ENCODE measurements at regions not wholly inside any gene's neighbourhood (a gene's known extent, or its start where the extent isn't known, plus 50 kb on each side); places are given as distances from the start of the nearest gene placed in this dataset.
"Not testable (repeated sequence)": the region's sequence is repeated elsewhere in the genome, so short reads cannot be mapped to it uniquely, and the experiment has no call there.

DNA sequence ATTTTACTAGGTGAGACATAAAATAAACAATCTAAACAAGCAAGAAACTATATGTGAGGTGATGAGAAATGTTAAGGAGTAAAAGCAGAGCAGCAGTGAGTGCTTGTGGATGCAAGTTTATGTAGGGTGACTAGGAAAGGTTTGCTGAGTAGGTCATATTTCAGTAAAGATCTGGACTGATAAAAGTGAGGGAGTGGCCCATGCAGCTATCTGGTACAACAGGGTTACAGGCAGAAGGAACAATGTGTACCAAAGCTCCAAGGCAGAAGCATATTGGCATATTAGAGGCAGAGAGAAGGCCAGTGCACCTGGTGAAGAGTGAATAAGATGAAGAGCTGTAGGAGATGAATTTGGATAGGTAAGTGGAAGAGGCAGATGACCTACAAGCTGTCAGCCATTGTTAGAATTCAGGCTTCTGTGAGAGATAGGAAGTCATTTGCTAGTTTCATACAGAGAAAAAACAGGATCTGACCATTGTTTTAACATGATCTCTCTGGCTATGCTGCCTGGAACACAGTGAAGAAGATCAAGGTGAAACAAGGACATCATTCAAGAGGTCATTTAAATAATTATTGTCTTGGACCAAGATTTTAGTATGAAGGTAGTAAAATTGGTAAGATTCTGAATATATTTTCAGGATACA lies 274.6 kb downstream of the ANKRD50 start:
- no peak overlapping the region for H3K27ac Mint-ChIP-seq
- H3K27me3 Mint-ChIP-seq, result no peaks in the 10 kb centered on the region
- peaks cover 0 to 6% of the 10 kb centered on the region in 2 donors for H3K9me3 Mint-ChIP-seq
- H3K4me1 Mint-ChIP-seq, result peaks cover 2 to 4% of the 10 kb centered on the region in 2 donors
- H3K36me3 Mint-ChIP-seq, result no peaks in the 10 kb centered on the region
- no peak overlapping the region for H3K4me3 Mint-ChIP-seq
- ATAC-seq (replicated peaks) (no peak), DNase-seq (no peak)

DNA sequence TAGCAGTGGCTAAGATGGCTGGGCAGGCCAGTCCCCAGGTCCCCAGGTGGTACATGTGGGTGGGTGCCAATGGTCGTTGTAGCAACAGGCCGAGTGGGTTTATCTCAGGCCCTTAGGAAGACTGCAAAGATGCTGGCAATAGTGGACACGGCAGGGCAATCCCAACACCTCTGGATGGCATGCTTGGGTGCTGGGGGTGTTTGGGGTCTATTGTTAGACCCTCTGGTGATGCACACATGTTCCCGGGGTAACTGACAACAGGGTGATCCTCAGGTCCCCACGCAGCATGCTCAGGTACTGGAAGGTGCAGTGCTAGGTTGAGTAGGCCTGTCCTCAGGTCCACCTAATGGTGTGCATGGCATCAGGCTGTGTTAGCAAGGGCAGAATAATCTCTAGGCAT lies 267.5 kb downstream of the ANKRD50 start:
- H3K27me3 Mint-ChIP-seq, result no peaks in the 10 kb centered on the region
- peaks cover 20 to 29% of the 10 kb centered on the region in 2 donors for H3K9me3 Mint-ChIP-seq
- ATAC-seq (replicated peaks), result no peak
- H3K36me3 Mint-ChIP-seq, result no peaks in the 10 kb centered on the region
- H3K4me3 Mint-ChIP-seq, result no peak overlapping the region
- no peaks in the 10 kb centered on the region for H3K4me1 Mint-ChIP-seq
- DNase-seq, result no peak
- no peak overlapping the region for H3K27ac Mint-ChIP-seq

DNA sequence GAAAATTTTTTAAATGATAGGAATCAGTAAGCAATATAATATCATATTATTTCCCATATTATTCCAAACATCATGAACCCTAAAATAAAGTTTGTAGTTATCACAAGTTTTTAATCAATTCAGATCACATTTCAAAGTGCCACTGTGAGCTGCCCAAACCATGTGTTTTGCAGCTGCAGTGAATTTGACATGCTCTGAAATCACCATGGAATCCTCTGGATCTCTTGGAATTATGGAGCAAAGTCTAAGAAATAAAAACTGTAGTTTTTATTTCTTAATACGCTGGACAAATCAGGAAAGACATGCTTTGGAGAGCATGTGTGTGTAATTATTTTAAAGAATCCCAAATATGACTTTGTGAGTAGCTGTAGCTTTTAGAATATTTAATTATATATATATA lies 262.7 kb downstream of the ANKRD50 start:
- H3K36me3 Mint-ChIP-seq, result no peaks in the 10 kb centered on the region
- DNase-seq, result no peak
- H3K4me3 Mint-ChIP-seq, result no peak overlapping the region
- H3K27me3 Mint-ChIP-seq, result no peaks in the 10 kb centered on the region
- ATAC-seq (replicated peaks), result no peak
- no peak overlapping the region for H3K27ac Mint-ChIP-seq
- H3K4me1 Mint-ChIP-seq, result no peaks in the 10 kb centered on the region
- peaks cover 9 to 15% of the 10 kb centered on the region in 2 donors for H3K9me3 Mint-ChIP-seq

DNA sequence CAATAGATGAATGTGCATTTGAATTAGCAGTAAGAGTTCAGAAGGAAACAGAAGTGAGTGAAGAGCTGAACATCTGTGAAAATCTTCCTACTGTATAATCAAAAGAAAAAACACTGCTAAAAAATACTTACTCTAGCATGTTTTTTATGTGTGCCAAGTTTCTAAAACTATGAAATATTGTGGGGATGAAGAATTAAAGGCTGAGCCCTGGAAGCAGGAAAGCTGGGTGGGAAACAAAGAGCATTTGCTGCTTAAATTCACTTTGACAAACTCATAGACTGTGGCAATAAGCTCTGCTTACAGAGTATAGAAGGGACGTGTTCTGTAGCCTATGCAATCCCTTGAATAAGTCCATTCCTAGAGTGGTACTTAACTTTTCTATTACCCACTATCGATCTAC lies 261.7 kb downstream of the ANKRD50 start:
- ATAC-seq (replicated peaks), result no peak
- Mint-ChIP-seq H3K36me3 (no peaks in the 10 kb centered on the region), H3K4me3 (no peak overlapping the region), H3K4me1 (no peaks in the 10 kb centered on the region), H3K27me3 (no peaks in the 10 kb centered on the region), H3K9me3 (peaks cover 9 to 14% of the 10 kb centered on the region in 2 donors), H3K27ac (no peak overlapping the region)
- DNase-seq, result no peak

GRCh38 chr4:124454772-124455270 lies 257.7 kb downstream of the ANKRD50 start:
- no peaks in the 10 kb centered on the region for H3K36me3 Mint-ChIP-seq
- no peak overlapping the region for H3K27ac Mint-ChIP-seq
- ATAC-seq (replicated peaks) (no peak), DNase-seq (no peak)
- no peak overlapping the region for H3K4me3 Mint-ChIP-seq
- no peaks in the 10 kb centered on the region for H3K9me3 Mint-ChIP-seq
- no peaks in the 10 kb centered on the region for H3K4me1 Mint-ChIP-seq
- H3K27me3 Mint-ChIP-seq, result no peaks in the 10 kb centered on the region

DNA sequence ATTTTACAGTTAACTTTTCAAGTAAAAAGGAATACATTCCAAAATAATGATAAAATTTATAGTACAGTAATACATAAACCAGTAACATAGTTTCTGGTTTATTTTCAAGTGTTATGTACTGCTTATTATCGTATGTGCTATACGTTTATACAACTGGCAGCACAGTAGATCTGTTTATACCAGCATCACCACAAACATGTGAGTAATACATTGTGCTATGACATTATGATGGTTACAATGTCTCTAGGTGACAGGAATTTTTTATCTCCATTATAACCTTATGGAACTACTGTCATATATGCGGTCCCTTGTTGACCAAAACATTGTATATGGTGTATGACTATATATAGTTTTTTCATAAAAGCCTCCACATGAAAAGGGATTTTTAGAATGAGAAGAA lies 256.9 kb downstream of the ANKRD50 start:
- DNase-seq (no peak), ATAC-seq (replicated peaks) (no peak)
- Mint-ChIP-seq H3K9me3 (peaks cover 1 to 2% of the 10 kb centered on the region in 2 donors), H3K36me3 (no peaks in the 10 kb centered on the region), H3K27ac (no peak overlapping the region), H3K4me1 (no peaks in the 10 kb centered on the region), H3K4me3 (no peak overlapping the region), H3K27me3 (no peaks in the 10 kb centered on the region)

- DNase-seq (no peak), ATAC-seq (replicated peaks) (no peak)
- no peak overlapping the region for H3K27ac Mint-ChIP-seq
- no peaks in the 10 kb centered on the region for H3K4me1 Mint-ChIP-seq
- no peak overlapping the region for H3K4me3 Mint-ChIP-seq
- no peaks in the 10 kb centered on the region for H3K36me3 Mint-ChIP-seq
- H3K9me3 Mint-ChIP-seq, result peaks cover 17 to 23% of the 10 kb centered on the region in 2 donors
- H3K27me3 Mint-ChIP-seq, result no peaks in the 10 kb centered on the region
These were observed 253.2 kb downstream of the ANKRD50 start for GRCh38 chr4:124459196-124459940.

- Mint-ChIP-seq H3K27me3 (no peaks in the 10 kb centered on the region), H3K9me3 (peaks cover 17 to 23% of the 10 kb centered on the region in 2 donors), H3K4me1 (no peaks in the 10 kb centered on the region), H3K4me3 (no peak overlapping the region), H3K27ac (no peak overlapping the region), H3K36me3 (no peaks in the 10 kb centered on the region)
- DNase-seq (no peak), ATAC-seq (replicated peaks) (no peak)
These were observed 252.6 kb downstream of the ANKRD50 start for GRCh38 chr4:124459941-124460310.

DNA sequence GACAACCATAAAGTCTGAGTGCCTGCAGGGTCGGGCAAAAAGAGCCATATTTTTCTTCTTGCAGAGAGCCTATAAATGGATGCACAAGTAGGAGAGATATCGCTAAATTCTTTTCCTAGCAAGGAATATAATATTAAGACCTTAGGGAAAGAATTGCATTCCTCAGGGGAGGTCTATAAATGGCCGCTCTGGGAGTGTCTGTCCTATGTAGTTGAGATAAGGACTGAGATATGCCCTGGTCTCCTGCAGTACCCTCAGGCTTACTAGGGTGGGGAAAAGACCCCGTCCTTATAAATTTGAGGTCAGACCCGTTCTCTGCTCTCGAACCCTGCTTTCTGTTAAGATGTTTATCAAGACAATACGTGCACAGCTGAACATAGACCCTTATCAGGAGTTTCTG lies 250.9 kb downstream of the ANKRD50 start:
- not testable (repeated sequence) for H3K27ac Mint-ChIP-seq; ATAC-seq (replicated peaks); H3K4me3 Mint-ChIP-seq; H3K36me3 Mint-ChIP-seq; H3K27me3 Mint-ChIP-seq; H3K4me1 Mint-ChIP-seq; DNase-seq
- peaks cover 17 to 23% of the 10 kb centered on the region in 2 donors for H3K9me3 Mint-ChIP-seq

- no peaks in the 10 kb centered on the region for H3K27me3 Mint-ChIP-seq
- no peak overlapping the region for H3K27ac Mint-ChIP-seq
- H3K36me3 Mint-ChIP-seq, result no peaks in the 10 kb centered on the region
- DNase-seq (no peak), ATAC-seq (replicated peaks) (no peak)
- H3K4me1 Mint-ChIP-seq, result no peaks in the 10 kb centered on the region
- H3K9me3 Mint-ChIP-seq, result peaks cover 17 to 23% of the 10 kb centered on the region in 2 donors
- H3K4me3 Mint-ChIP-seq, result no peak overlapping the region
These were observed 249.3 kb downstream of the ANKRD50 start for GRCh38 chr4:124462954-124463828.

DNA sequence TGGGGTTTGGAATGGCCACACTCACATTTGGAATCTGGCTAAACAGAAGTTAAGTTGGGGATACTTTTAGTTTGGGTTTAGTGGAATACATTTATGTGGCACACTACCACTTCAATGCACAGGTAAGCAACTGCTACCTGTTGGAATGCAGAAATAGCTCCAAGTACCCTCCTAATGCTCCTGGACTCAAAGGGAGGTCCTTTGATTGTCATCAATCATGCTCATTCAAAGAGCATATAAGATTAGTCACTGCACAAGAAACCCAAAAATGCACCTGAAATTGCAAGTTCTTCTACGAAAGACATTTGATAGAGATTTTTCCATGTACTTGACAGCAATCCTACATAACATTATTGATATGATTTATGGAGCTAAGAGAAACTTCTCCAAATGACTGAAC lies 247.7 kb downstream of the ANKRD50 start:
- Mint-ChIP-seq H3K9me3 (peaks cover 17 to 23% of the 10 kb centered on the region in 2 donors), H3K27me3 (peaks cover 0 to 4% of the 10 kb centered on the region in 2 donors), H3K4me1 (no peaks in the 10 kb centered on the region), H3K36me3 (no peaks in the 10 kb centered on the region), H3K27ac (no peak overlapping the region), H3K4me3 (no peak overlapping the region)
- DNase-seq (no peak), ATAC-seq (replicated peaks) (no peak)

GRCh38 chr4:124468360-124468759 lies 244.2 kb downstream of the ANKRD50 start:
- H3K4me3 Mint-ChIP-seq, result no peak overlapping the region
- ATAC-seq (replicated peaks) (no peak), DNase-seq (no peak)
- no peaks in the 10 kb centered on the region for H3K4me1 Mint-ChIP-seq
- H3K36me3 Mint-ChIP-seq, result no peaks in the 10 kb centered on the region
- peaks cover 0 to 4% of the 10 kb centered on the region in 2 donors for H3K27me3 Mint-ChIP-seq
- no peak overlapping the region for H3K27ac Mint-ChIP-seq
- peaks cover 2 to 9% of the 10 kb centered on the region in 2 donors for H3K9me3 Mint-ChIP-seq

- ATAC-seq (replicated peaks), result no peak
- peaks cover 2 to 5% of the 10 kb centered on the region in 2 donors for H3K9me3 Mint-ChIP-seq
- DNase-seq, result no peak
- H3K27me3 Mint-ChIP-seq, result peaks cover 0 to 4% of the 10 kb centered on the region in 2 donors
- no peaks in the 10 kb centered on the region for H3K36me3 Mint-ChIP-seq
- H3K4me3 Mint-ChIP-seq, result no peak overlapping the region
- no peaks in the 10 kb centered on the region for H3K4me1 Mint-ChIP-seq
- H3K27ac Mint-ChIP-seq, result no peak overlapping the region
These were observed 242.6 kb downstream of the ANKRD50 start for GRCh38 chr4:124469981-124470380.

- Mint-ChIP-seq H3K36me3 (no peaks in the 10 kb centered on the region), H3K4me3 (no peak overlapping the region), H3K27ac (no peak overlapping the region), H3K27me3 (no peaks in the 10 kb centered on the region), H3K4me1 (no peaks in the 10 kb centered on the region), H3K9me3 (peaks cover 0 to 2% of the 10 kb centered on the region in 2 donors)
- DNase-seq (no peak), ATAC-seq (replicated peaks) (no peak)
These were observed 234.1 kb downstream of the ANKRD50 start for GRCh38 chr4:124478470-124478869.
